ENCODE measurements at regions not wholly inside any gene's neighbourhood (a gene's known extent, or its start where the extent isn't known, plus 50 kb on each side); places are given as distances from the start of the nearest gene placed in this dataset.

DNA sequence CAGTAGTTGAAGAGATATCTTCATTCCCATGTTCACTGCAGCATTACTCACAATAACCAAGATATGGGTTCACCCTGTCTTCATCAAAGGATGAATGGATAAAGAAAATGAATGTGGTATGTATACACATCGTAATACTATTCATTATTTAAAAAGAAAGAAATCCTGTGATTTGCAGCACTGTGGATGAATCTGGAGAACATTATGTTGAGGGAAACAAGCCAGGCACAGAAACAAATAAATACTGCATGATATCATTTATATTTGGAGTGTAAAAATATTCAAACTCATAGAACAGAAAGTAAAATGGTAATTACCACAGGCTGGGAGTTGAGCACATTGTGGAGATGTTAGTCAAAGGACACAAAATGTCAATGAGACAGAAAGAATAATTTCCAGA, 977.2 kb downstream of the AMY1C start:
- DNase-seq, result no peak

DNA sequence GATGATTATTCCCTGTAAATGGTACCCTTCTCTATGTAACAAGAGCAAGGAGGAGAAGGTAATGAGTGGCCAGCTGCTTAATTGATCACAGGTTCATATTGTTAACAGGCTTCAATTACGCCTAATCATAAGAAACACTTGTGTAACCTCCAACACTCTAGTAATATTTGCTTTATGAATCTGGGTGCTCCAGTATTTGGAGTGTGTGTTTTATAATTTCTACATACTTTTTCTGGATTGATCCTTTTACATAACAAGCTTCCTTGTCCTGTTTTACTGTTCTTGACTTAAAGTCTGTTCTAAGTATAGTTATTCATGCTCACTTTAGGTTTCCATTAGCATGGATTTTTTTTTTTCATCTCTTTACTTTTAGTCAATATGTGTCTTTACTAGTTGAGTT, 984.2 kb downstream of the AMY1C start:
- DNase-seq, result no peak

DNA sequence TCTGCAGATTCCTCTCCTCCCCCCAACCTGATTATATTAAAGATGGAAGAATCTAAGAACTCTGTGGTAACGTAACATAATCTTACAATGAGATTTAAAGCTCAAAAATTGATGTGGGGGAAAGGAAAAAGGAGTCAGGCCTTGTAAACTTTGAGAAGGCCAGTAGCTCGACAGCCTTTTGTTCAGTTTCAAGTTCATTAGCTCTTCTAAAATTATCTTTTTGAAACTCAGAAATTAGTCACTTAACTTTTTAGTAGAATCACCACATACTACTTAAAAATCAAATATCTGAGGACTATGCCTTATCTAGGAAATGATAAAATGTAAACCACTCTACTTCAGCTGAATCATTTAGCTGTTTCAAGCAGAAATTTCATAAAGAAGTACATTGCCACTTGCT, 996.2 kb downstream of the AMY1C start:
- no peak for DNase-seq

DNA sequence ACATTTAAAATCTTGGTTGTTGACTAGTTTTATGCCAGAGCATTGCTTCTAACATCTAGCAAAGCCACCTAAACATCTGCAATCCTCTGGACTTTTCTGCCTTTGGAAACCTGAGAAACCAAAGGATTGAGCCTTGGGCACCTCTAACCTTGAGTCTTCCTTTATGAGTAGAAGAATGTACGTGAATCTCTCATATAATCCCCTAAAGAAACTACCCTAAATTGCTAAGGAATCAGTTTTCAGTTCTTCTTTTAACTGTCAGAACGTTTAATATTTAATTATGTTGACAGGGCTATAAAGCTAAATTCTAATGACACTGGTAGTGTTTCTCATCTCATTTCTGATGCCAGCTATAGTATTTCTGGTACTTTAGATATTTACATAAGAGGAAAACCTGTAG, 997.3 kb downstream of the AMY1C start:
- DNase-seq, result no peak

DNA sequence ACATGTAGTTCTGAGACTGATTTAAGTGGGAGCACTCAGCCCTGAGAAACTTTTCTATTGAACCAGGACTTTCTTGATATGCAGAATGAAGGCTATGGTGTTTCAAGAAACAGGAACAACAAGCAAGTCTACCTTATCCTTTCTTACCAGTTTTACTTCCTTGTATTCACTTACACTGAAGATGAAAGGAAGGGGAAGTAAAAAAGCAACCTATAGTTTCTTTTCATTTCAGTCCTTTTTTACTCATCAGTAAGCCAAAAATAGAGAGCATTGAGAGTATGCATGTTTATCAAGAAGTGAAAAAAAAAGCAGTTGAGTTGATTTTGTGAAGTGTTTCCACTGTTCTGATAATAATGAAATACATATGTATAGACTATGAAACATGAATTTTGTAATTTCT, 1010.3 kb downstream of the AMY1C start:
- DNase-seq, result peak; percentile 80

DNA sequence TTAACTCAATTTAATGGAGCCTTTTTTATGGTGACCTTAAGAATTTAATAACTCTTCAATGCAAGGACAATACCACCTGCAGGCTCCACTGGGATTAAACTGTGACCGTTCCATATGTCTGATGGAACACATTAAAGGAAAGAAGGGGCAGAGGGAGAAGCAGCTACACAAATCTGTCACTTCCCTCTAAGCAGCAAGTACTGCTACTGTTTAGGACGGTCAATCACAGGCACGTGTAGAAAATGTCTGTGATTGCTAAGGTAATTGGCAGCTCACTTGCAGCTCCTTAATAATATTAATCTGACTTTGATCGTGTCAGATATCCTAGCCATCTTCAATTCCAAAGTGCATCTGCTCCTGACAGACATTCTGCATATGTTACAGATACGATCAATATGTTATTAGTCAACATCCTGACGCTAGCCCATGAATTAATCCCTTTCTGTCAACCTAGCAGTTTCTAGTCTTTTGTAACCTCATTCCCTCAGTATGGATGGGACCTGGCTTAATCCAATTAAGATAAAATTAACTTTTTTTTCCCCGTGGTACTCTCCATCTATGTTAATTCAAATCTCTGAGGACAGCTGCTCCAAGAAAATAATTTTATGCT, 1012.4 kb downstream of the AMY1C start:
- no peak for DNase-seq

DNA sequence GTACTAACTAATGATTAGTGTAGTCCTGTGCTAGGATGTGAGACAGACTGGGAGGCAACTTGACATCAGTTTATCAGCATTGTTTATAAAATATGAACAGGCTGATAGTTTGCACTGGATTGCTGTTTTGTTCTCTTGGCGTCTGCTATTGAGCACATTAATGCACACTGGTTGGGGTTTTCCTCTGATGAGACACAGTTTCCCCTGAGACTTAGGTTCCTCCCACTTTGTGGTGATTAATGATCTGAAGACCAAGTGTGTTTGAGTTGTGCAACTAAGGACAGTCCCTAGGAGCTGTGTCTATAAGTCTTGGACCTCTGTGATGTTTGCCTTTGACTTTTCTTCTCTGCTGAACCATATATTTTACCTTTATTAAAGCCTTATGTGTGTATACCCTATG, 1015.4 kb downstream of the AMY1C start:
- no peak for DNase-seq

DNA sequence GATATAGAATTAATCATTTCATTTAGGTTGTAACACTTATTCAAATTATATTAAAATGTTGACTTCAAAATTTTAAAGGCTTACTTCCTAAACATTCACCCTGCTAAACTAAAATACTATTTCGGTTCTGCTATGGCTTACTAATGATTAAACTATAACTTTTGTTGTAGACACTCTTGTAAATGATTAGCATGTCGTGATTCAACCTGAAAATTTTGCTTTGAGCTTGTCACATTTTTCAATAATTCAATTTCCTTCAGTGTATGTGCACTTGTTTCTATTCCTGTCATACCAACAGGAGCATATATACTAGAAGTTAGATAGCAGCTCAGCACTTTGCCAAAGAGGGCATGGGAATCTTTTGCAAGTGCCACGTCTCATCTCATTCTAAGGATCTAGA, 1018.8 kb downstream of the AMY1C start:
- DNase-seq, result no peak

DNA sequence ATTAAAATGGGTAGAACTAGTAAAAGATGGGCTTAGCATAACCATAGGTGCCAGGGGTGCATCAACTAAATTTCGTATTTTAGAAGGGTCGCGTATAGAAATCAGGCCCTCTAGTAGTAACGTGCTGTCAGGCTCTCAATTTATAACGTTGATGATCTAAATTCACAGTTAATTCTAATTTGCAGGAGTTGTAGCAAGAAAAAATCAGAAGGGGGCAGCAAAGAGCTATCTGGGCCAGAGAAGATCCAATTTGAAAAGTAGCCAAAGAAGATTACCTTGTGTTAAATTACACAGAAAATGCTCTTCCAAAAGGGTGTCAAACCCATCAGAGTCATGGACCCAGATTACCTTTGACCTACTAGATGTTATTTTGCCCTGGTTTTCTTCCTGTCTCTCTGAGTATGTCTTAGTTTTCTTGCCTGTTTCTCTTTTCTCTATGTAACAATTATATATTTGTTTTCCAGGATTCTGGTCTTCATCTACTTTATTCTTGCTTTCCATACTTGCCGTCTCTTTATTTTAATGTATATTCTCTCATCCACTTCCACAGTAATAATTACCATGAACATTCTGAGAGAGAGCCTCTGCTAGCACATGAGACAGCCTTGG, 1030.9 kb downstream of the AMY1C start:
- peak; percentile 73 for DNase-seq

DNA sequence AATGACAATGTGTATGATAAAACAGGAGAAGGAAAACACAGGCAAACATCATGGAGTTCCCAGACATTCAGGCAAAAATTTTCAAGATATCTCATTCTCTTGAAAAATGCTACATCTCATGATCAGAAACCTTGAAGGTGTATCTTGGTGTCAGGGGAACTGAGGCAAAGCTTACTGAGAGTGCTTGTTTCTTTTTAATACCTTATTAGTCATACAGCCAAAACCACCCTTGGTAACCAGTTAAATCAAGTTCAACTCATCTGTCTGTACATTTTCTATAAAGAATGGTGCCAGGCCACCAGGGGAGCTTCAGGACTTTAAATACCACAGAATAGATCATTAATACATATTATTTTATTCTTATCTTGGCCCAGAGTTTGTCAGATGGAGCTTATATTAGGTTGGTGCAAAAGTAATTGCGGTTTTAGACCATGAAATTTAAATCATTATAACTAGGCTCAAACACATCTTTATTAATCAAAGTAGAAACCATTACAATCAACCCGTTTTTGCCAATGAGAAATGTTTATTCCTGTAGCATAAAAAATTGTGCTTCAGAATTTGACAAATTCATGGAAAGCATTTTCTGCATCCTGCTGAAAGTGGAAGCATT, 1036.0 kb downstream of the AMY1C start:
- no peak for DNase-seq

DNA sequence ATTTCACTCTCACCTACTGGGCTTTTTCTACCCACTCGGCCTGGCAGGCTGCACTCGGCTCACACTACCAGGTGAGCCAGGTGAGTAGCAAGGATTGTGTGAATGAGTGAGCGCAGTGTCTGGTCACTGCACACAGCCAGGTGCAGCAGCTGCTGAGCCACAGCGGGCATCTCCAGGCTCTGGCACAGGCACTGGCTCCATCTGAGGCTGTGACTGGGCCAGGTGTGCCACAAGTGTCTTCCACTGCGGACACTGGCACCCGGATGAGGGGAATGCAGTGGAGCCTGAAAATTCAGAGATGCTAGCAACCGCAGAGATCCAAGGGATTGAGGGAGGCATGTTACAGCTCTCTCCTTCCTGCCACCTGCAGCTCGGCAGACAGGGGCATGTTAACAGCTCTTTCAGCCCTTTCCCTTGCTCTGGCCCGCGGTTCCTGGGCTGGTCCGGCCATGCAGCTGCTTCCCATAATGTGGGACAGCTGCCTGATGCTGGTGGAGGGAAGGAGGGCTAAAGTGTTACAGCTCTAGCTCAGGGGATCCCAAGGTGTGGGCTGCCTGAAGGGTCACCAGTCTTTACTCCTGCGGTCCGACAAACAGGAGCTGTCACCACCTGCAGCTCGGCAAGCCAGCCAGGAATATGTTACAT, 1038.3 kb downstream of the AMY1C start:
- no peak for DNase-seq

DNA sequence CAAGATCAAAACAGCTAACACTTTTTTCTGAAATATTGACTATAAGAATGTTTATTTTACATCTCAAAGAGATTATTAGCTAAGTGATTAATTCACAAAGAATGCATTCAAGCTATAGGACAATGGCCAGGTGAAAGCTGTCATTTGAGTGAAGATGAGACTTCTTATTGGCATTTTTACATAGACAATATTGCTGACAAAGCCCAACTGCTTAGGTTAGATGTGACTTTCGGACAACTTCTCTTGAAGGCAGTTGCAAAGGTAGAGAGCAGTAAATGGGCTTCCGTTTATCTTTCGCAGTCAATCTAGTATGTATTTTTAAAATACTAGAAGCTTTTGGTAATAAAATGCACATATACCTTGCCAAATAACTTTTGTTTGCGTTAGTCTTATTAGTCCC, 1041.3 kb downstream of the AMY1C start:
- no peak for DNase-seq

DNA sequence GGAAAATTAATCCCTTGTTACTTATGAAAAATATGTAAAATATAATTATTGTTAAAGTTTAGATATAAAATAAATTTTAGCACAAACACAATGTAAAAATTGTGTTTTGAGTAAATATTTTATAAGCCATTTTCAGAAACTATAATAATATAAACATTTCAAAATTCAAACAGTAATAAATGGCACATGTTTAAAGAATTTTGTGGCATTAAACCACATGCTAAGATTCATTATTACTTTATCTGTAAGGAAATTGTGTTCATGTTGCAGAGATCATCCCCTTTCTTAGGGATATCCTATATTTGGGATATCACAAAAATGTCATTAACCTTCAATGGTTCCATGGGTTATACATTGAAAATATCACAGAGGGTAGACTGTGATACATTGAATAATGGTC, 1044.3 kb downstream of the AMY1C start:
- no peak for DNase-seq

DNA sequence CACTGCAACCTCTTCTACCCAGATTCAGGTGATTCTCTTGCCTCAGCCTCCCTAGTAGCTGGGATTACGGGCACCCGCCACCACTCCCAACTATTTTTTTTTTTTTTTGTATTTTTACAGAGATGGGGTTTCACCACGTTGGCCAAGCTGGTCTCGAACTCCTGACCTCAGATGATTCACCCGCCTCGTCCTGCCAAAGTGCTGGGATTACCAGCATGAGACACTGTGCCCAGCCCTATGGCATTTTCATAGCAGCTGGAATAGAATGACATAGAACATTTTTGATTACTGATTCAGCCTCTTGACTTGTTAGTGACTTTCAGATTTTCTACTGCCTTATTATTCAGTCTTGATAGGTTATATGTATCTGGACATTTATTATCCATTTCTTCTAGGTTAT, 1046.2 kb downstream of the AMY1C start:
- DNase-seq, result no peak

DNA sequence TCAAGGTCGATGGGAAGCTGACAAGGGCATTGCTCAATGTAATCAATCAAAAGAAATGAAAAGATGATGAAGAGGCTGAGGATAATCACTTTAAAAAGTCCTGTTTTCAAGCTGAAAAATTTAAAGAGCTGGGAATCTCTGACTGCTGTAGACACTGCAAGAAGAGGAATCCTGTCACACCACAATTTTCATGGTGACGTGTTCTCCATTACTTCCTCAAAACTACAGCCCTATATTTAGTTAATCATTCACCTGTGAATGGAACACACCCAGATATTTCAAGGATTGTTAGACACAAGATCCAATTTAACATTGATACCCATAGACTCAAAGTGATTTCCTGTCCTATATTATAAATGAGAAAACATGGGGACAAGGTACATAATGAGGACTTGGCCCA, 1048.3 kb downstream of the AMY1C start:
- DNase-seq, result no peak

DNA sequence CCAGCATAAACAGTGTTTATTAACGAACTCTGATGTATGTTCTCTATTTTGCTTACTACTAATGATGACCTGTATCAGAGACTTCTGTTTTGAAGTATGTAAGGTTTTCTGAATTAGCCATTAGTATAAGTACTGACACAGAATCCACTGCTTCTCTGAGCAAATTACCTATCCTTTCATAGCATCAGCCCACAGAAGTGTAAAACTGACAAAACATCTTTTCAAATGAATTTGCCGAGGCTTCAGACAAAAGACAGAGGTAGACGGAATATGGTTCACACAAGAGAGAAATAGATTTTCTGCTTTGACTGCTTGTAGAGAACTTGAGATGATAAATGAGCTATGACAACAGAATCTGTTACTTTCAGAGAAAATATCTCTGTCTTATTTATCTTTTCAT, 1051.6 kb downstream of the AMY1C start:
- DNase-seq, result no peak

DNA sequence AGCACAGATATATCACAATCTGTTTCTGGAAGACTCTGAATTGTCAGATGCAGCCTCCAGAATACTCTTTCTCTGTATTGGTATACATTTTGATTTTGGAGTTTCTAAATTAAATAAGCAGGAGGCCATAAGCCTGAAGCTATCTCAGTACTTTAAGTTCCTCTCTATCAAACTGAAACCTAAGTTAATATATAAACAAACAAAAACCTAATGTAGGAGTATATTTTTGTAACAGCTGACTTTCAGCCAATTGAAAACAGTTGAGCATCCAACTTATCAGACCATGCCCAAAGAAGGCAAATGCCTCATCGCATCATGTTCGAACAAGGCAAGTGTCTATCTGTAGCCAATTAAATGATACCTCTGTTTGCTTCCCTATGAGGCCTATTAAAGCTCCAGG, 1054.4 kb downstream of the AMY1C start:
- DNase-seq, result no peak

DNA sequence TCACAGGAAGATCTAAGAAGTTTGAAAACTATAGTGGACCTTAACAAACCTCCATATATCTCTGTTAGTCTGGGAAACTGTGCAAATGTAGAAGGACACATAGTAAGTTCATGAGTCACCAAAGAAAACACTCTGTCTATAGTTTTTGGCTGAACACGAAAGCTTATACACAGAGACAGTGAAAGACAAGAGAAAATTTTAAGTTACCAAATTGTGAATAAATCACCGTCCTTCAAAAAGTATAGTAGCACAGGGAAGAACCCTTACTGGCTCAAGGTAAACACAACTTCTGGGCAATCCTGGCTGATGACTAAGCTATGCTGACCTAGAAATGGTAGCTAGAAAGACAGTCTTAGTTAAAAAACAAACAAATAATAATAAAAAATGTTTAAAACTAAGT, 1057.9 kb downstream of the AMY1C start:
- DNase-seq, result no peak

DNA sequence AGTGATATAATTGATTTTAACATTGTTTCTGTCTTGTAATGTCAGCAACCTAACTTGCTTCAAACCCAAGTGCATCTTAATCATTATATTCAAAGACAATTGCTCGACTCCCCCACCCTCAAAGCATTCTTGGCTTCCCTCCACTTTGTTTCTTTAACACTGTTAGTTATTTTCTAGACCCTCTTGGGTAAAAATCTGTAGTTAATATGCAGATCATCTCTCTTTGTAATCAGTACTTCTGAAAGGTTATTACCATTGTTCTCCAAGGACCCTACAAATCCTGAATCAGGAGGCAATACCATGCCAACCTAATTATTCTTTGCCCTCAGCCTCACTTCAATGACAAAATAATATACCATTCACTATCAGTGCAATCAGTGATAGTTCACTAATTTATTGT, 1075.7 kb downstream of the AMY1C start:
- no peak for DNase-seq

DNA sequence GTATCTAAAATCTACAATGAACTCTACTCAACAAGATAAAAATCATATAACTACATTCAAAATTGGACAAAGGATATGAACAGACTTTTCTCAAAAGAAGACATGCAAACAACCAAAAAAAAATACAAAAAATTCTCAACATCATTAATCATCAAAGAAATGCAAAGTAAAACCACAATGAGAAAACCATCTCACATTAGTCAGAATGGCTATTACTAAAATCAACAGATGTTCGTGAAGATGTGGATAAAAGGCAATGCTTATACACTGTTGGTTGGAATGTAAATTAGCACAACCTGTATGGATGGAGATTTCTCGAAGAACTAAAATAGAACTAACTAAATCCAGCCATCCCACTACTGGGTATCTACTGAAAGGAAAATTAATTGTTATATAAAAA, 1080.8 kb downstream of the AMY1C start:
- no peak for DNase-seq

DNA sequence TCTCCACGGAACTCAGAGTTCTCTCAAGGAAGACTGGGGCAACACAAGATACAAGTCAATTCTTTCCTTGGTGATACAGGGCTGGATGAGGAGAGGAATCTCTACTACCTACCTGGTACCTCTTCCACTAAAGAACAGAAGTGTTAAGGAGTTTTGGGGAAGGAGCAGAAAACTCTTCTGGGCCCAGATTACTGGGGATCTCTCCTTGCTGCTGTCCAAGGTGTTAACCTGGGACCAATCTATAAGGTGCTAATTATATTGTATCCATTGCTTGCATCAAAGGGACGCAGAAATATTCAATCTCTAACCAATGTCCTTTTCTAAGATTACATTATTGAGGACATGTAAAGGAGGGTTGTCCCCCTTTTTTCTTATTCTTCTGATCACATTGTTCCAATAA, 1102.5 kb downstream of the AMY1C start:
- no peak for DNase-seq

DNA sequence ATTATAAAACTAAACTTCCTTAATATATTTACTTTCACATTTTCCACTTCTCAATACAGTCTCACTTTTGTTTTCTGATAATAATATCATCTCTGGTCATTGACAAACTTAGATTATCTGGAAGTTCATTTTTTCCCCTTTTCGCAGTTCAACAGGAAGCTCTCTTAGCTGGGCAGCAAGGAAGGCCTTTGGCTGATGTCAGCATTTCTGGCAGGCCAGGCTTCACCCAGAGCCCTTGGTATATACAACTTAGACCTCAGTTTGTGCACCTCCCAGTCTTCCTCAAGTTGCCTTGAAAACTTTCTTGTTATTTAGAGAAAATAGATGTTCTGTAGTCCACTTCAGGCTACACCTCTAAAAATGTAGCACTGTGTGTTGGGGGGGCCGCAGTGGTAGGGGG, 1103.6 kb downstream of the AMY1C start:
- DNase-seq, result no peak

DNA sequence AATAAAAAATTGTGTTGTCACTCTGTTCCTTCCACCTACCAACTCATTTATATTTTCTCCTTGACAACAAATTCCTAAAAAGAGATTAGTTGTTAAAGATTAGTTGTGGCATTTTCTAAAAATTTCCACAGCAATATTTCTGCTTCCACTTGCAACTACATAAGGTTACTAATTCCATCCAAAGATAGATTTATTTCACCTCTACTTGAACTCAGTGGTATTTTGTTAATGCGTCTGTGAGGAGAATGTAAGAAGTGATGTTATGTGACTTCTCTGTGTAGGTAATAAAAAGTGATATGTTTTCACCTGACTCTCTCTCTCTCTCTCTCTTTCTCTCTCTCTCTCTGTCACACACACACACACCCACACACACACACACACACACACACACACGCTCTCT, 1104.8 kb downstream of the AMY1C start:
- DNase-seq, result no peak

DNA sequence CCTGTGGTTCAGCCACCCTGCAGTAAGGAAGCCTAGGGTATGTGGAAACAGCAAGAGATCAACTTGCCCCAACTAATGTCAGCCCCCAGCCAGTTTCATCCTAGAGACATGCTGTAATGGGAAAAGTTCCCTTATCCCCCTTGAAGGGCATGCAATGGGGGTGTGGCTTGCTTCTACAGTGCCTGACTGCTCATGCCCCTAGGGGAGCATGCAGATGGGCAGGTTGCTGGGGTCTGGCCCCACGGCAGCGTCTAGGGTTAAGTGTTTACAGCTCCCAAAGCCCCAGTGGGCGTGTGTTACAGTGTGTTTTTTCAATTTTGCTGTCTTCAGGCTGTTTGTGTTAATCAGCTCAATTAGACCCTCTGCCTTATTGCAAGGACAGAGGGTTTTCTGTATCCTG, 1105.9 kb downstream of the AMY1C start:
- no peak for DNase-seq

DNA sequence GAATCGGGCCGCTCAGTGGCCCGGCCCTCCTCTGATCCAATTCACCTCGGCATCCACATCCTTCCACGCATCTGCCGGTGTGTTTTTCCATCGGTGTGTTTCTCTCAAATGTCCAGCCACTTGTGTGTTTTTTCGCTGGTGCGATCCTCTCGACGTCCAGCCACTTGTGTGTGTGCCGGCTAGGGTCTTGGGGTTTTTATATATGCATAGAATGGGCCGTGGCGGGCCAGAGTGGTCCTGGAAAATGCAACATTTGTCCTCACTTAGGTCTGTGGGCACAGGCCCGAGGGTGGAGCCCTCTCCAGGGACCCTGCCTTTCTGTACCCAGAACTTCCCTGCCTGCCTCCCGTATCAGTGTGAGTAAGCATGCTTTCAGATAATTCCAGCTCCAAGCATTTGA, 1106.4 kb downstream of the AMY1C start:
- DNase-seq, result no peak
